ENCODE measurements at regions not wholly inside any gene's neighbourhood (a gene's known extent, or its start where the extent isn't known, plus 50 kb on each side); places are given as distances from the start of the nearest gene placed in this dataset.

DNA sequence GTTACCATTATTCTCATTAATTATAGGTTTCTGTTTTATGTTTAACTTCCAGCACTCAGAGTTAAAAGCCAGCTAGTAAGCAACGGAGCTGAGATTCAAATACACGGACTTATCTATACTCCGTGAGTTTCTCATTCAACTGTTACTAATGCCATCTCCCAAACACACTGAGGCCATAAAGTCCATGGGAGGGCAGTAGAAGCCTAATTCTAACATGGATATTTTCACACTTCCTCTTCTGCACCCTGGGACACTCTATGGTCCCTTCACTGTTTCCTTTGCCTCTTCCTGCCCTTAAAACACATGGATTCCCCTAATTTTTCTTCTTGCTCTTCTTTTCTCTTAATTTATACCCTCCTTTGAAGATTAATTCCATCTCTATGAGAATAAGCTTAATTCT is 245.0 kb downstream of the KLF13 start:
- Mint-ChIP-seq H3K4me1 (ENCODE audit: low read depth) (no peaks in the 10 kb centered on the region), H3K27me3 (ENCODE audit: insufficient read depth) (peaks cover 5% of the 10 kb centered on the region), H3K4me3 (no peak overlapping the region), H3K27ac (no peak overlapping the region), H3K9me3 (peaks cover 22% of the 10 kb centered on the region), H3K36me3 (ENCODE audit: low read depth) (no peaks in the 10 kb centered on the region)
- intact Hi-C loops (cut with micrococcal nuclease): loop anchor here (10.0 kb wide), 1 partner anchor 63 kb away; no protein-coding TSS in a partner anchor
- no peak for DNase-seq (ENCODE audit: low spot score)

DNA sequence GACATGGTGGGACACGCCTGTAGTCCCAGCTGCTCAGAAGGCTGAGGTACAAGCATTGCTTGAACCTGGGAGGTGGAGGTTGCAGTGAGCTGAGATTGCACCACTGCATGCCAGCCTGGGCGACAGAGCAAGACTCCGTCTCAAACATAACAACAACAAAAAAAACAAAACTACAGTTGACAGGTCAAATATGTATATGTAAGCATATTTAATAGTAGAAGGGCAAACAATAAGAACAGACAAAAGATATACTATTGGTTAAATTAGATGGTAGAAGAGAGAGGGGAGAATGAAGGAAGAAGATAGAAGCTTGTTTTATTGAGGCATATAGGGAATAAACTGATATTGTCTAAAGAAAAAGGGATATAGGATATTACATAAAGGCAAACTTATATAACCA is 247.1 kb downstream of the KLF13 start:
- H3K4me1 Mint-ChIP-seq (ENCODE audit: low read depth): no peaks in the 10 kb centered on the region
- no peak overlapping the region for H3K4me3 Mint-ChIP-seq
- intact Hi-C loops (cut with micrococcal nuclease): loop anchor here (10.0 kb wide), 1 partner anchor 61 kb away; no protein-coding TSS in a partner anchor
- H3K9me3 Mint-ChIP-seq: peaks cover 7% of the 10 kb centered on the region
- no peaks in the 10 kb centered on the region for H3K36me3 Mint-ChIP-seq (ENCODE audit: low read depth)
- H3K27me3 Mint-ChIP-seq (ENCODE audit: insufficient read depth): peaks cover 12% of the 10 kb centered on the region
- no peak overlapping the region for H3K27ac Mint-ChIP-seq
- DNase-seq (ENCODE audit: low spot score): no peak

DNA sequence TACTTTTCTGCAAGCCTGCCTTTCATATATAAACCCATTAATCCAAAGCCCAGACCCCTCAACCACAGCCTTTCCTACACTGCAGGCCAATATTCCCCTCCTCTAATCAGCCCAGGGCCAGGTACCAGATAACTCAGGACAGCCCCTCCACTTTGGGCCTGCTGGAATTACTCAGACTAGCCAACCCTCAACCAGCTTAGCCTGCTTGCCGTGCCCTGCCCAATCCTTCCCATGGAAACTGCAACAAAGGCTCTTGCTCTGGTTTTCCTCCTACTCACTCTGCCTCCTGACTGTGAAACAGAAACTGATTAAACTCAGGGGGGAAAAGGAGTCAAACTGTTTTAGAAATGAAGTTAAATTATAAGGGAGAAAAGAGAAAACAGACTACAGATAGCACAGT is 248.1 kb downstream of the KLF13 start:
- Mint-ChIP-seq H3K36me3 (ENCODE audit: low read depth) (no peaks in the 10 kb centered on the region), H3K27ac (no peak overlapping the region)

GRCh38 chr15:31577108-31577507 is 250.5 kb downstream of the KLF13 start:
- Mint-ChIP-seq H3K9me3 (peaks cover 4% of the 10 kb centered on the region), H3K4me3 (no peak overlapping the region), H3K27me3 (ENCODE audit: insufficient read depth) (peaks cover 12% of the 10 kb centered on the region), H3K36me3 (ENCODE audit: low read depth) (no peaks in the 10 kb centered on the region), H3K4me1 (ENCODE audit: low read depth) (no peaks in the 10 kb centered on the region), H3K27ac (no peak overlapping the region)
- intact Hi-C loops (cut with micrococcal nuclease): loop anchor here (10.0 kb wide), 1 partner anchor 58 kb away; no protein-coding TSS in a partner anchor
- no peak for DNase-seq (ENCODE audit: low spot score)

More for the DNA sequence above, 248.1 kb downstream of the KLF13 start:
- H3K9me3 Mint-ChIP-seq: no peaks in the 10 kb centered on the region
- no peak overlapping the region for H3K4me3 Mint-ChIP-seq
- H3K4me1 Mint-ChIP-seq (ENCODE audit: low read depth): no peaks in the 10 kb centered on the region
- no peak for DNase-seq (ENCODE audit: low spot score)
- H3K27me3 Mint-ChIP-seq (ENCODE audit: insufficient read depth): peaks cover 12% of the 10 kb centered on the region
- intact Hi-C loops (cut with micrococcal nuclease): loop anchor here (10.0 kb wide), 1 partner anchor 60 kb away; no protein-coding TSS in a partner anchor

DNA sequence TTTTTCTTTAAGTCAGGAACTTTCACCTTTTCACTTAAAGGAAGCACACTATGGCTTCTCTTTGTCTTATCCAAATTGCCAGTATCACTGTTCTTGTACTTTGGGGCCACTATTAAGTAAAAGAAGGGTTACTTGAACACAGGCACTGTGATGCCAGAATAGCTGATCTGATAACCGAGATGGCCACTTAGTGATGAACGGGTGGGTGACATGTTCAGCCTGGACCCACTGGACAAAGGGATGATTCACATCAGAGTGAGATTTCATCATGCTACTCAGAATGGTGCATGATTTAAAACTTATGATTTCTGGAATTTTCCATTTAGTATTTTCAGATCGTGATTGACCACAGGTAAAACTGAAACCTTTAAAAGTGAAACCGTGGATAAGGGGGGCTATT is 252.6 kb downstream of the KLF13 start:
- peaks cover 16% of the 10 kb centered on the region for H3K9me3 Mint-ChIP-seq
- no peak overlapping the region for H3K4me3 Mint-ChIP-seq
- DNase-seq (ENCODE audit: low spot score): no peak
- intact Hi-C loops (cut with micrococcal nuclease): loop anchor here (10.0 kb wide), 1 partner anchor 56 kb away; no protein-coding TSS in a partner anchor
- no peaks in the 10 kb centered on the region for H3K4me1 Mint-ChIP-seq (ENCODE audit: low read depth)
- H3K27me3 Mint-ChIP-seq (ENCODE audit: insufficient read depth): peaks cover 12% of the 10 kb centered on the region
- H3K27ac Mint-ChIP-seq: no peak overlapping the region
- no peaks in the 10 kb centered on the region for H3K36me3 Mint-ChIP-seq (ENCODE audit: low read depth)

GRCh38 chr15:31579976-31580375 is 253.3 kb downstream of the KLF13 start:
- Mint-ChIP-seq H3K27me3 (ENCODE audit: insufficient read depth) (peaks cover 12% of the 10 kb centered on the region), H3K4me3 (no peak overlapping the region), H3K9me3 (peaks cover 16% of the 10 kb centered on the region), H3K27ac (no peak overlapping the region), H3K4me1 (ENCODE audit: low read depth) (no peaks in the 10 kb centered on the region), H3K36me3 (ENCODE audit: low read depth) (no peaks in the 10 kb centered on the region)
- intact Hi-C loops (cut with micrococcal nuclease): loop anchor here (10.0 kb wide), 1 partner anchor 55 kb away; no protein-coding TSS in a partner anchor
- no peak for DNase-seq (ENCODE audit: low spot score)

- Mint-ChIP-seq H3K4me3 (no peak overlapping the region), H3K9me3 (peaks cover 16% of the 10 kb centered on the region), H3K4me1 (ENCODE audit: low read depth) (no peaks in the 10 kb centered on the region), H3K36me3 (ENCODE audit: low read depth) (no peaks in the 10 kb centered on the region), H3K27me3 (ENCODE audit: insufficient read depth) (no peaks in the 10 kb centered on the region), H3K27ac (no peak overlapping the region)
- intact Hi-C loops (cut with micrococcal nuclease): no loop called here
- DNase-seq (ENCODE audit: low spot score): no peak
Observed at GRCh38 chr15:31584195-31584594, 257.6 kb downstream of the KLF13 start.

DNA sequence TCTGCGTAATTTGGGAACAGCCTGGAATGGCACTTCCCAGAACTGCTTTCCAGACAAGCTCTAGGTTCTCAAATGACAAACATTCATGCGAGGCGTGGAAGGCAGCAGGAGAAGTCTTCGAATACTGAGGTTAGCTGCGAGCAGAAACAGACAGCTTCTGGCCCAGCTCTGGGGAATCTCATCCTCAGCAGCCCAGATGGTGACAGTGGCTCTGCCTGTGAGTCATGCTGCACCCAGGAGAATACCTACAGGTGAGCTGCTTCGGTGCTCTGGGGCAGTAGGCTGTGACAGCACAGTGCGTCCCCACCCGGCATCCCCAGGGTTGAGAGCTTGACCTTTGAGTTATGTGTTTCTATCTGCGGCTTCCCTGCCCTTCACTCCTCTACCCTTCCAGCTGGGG is 258.6 kb downstream of the KLF13 start:
- H3K36me3 Mint-ChIP-seq (ENCODE audit: low read depth): no peaks in the 10 kb centered on the region
- H3K27me3 Mint-ChIP-seq (ENCODE audit: insufficient read depth): no peaks in the 10 kb centered on the region
- DNase-seq (ENCODE audit: low spot score): no peak
- H3K9me3 Mint-ChIP-seq: peaks cover 16% of the 10 kb centered on the region
- no peak overlapping the region for H3K4me3 Mint-ChIP-seq
- H3K27ac Mint-ChIP-seq: no peak overlapping the region
- intact Hi-C loops (cut with micrococcal nuclease): no loop called here
- no peaks in the 10 kb centered on the region for H3K4me1 Mint-ChIP-seq (ENCODE audit: low read depth)

GRCh38 chr15:31586841-31587240 is 260.2 kb downstream of the KLF13 start:
- Mint-ChIP-seq H3K27ac (no peak overlapping the region), H3K36me3 (ENCODE audit: low read depth) (no peaks in the 10 kb centered on the region), H3K4me3 (no peak overlapping the region), H3K27me3 (ENCODE audit: insufficient read depth) (no peaks in the 10 kb centered on the region), H3K9me3 (peaks cover 15% of the 10 kb centered on the region), H3K4me1 (ENCODE audit: low read depth) (no peaks in the 10 kb centered on the region)
- DNase-seq (ENCODE audit: low spot score): no peak
- intact Hi-C loops (cut with micrococcal nuclease): no loop called here

DNA sequence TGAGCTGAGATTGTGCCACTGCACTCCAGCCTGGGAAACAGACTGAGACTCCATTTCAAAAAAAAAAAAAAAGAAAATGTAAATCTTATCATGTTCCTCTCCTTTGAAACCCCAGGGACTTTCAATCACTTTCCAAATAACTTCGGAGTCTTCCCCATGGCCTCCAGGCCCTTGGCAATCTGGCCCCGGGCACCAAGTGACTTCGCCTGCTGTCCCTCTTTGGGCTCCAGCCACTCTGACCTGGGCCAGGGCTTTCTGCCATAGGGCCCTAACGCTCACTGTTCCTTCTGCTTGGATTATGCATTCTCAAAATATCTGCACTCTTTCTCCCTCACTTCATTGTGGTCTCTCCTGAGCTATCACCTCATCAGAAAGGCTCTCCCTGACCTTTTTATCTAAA is 260.9 kb downstream of the KLF13 start:
- intact Hi-C loops (cut with micrococcal nuclease): no loop called here
- Mint-ChIP-seq H3K4me3 (no peak overlapping the region), H3K27ac (no peak overlapping the region), H3K27me3 (ENCODE audit: insufficient read depth) (no peaks in the 10 kb centered on the region), H3K36me3 (ENCODE audit: low read depth) (no peaks in the 10 kb centered on the region), H3K9me3 (peaks cover 7% of the 10 kb centered on the region), H3K4me1 (ENCODE audit: low read depth) (no peaks in the 10 kb centered on the region)
- DNase-seq (ENCODE audit: low spot score): no peak

DNA sequence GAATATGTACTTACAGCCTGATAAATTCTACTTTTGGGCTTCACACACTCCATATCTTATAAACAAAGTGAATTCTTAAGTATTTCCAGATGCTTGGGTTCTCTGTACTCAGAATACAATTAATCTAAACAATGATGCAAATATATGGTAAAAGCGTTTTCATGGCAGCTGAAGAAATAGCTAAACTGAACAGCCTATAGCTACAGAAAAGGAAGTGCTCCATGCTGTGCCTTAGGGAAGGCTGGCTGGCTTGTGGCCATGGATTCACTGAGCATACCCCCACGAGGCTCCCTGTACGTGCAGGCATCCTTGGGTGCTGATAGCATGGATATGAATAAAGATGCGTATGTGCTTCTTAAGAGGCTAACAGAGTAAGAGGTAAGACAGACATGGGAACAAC is 264.0 kb downstream of the KLF13 start:
- Mint-ChIP-seq H3K4me1 (ENCODE audit: low read depth) (no peaks in the 10 kb centered on the region), H3K36me3 (ENCODE audit: low read depth) (no peaks in the 10 kb centered on the region), H3K27ac (no peak overlapping the region), H3K4me3 (no peak overlapping the region), H3K9me3 (no peaks in the 10 kb centered on the region), H3K27me3 (ENCODE audit: insufficient read depth) (no peaks in the 10 kb centered on the region)
- intact Hi-C loops (cut with micrococcal nuclease): no loop called here
- DNase-seq (ENCODE audit: low spot score): no peak

- no peak overlapping the region for H3K27ac Mint-ChIP-seq
- no peaks in the 10 kb centered on the region for H3K9me3 Mint-ChIP-seq
- no peak for DNase-seq (ENCODE audit: low spot score)
Observed at GRCh38 chr15:31591908-31592307, 265.3 kb downstream of the KLF13 start.

DNA sequence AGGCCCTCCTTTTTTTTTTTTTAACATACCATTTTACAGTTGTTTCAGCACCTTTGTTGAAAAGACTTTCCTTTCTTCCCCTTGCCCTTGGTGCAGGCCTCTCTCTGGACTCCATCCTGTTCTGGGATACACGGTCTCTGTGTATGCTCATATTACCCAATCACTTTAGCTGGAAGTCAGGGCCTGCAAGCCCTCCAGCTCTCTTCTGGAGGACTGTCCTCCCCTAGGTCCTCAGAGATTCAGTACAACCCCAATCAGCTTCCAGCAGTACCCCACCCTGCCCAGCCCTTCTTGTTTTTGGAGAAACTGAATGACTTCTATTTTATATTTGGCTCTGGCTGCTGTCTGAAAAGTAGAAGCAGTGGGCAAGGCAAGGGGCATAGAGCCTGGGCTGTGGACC is 270.8 kb downstream of the KLF13 start:
- intact Hi-C loops (cut with micrococcal nuclease): no loop called here
- no peaks in the 10 kb centered on the region for H3K4me1 Mint-ChIP-seq (ENCODE audit: low read depth)
- H3K27ac Mint-ChIP-seq: no peak overlapping the region
- no peak overlapping the region for H3K4me3 Mint-ChIP-seq
- peaks cover 7% of the 10 kb centered on the region for H3K9me3 Mint-ChIP-seq
- no peaks in the 10 kb centered on the region for H3K36me3 Mint-ChIP-seq (ENCODE audit: low read depth)
- H3K27me3 Mint-ChIP-seq (ENCODE audit: insufficient read depth): peaks cover 8% of the 10 kb centered on the region
- DNase-seq (ENCODE audit: low spot score): no peak

More at GRCh38 chr15:31591908-31592307, 265.3 kb downstream of the KLF13 start:
- H3K36me3 Mint-ChIP-seq (ENCODE audit: low read depth): no peaks in the 10 kb centered on the region
- intact Hi-C loops (cut with micrococcal nuclease): no loop called here
- no peaks in the 10 kb centered on the region for H3K4me1 Mint-ChIP-seq (ENCODE audit: low read depth)
- no peaks in the 10 kb centered on the region for H3K27me3 Mint-ChIP-seq (ENCODE audit: insufficient read depth)
- H3K4me3 Mint-ChIP-seq: no peak overlapping the region

DNA sequence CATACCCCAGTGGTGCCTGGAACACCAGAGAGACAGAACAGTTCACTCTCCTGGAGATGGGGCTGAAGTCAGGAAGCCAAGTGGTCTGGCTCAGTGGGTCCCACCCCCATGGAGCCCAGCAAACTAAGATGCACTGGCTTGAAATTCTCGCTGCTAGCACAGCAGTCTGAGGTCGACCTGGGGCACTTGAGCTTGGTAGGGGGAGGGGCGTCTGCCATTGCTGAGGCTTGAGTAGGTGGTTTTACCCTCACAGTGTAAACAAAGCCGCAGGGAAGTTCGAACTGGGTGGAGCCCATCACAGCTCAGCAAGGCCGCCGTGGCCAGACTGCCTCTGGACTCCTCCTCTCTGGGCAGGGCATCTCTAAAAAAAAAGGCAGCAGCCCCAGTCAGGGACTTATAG is 272.0 kb downstream of the KLF13 start:
- Mint-ChIP-seq H3K27ac (no peak overlapping the region), H3K9me3 (peaks cover 7% of the 10 kb centered on the region), H3K36me3 (ENCODE audit: low read depth) (no peaks in the 10 kb centered on the region), H3K4me3 (no peak overlapping the region), H3K4me1 (ENCODE audit: low read depth) (no peaks in the 10 kb centered on the region), H3K27me3 (ENCODE audit: insufficient read depth) (peaks cover 10% of the 10 kb centered on the region)
- intact Hi-C loops (cut with micrococcal nuclease): no loop called here
- peak; percentile 2 for DNase-seq (ENCODE audit: low spot score)

Data from activated T-helper 1 cell treated with anti-CD3 and anti-CD28 coated beads, Interleukin-12 subunit alpha, Interleukin-12 subunit beta, Interleukin-2, Interleukin-4 antibody, amounts not matched to agents 30 ng/mL and 10 ng/mL and 1 ng/mL, durations not matched to agents 14 hours and 24 hours and 36 hours (primary cell).